NOMO-1 (cell line): ENCODE measurements at regions not wholly inside any gene's neighbourhood (a gene's known extent, or its start where the extent isn't known, plus 50 kb on each side); places are given as distances from the start of the nearest gene placed in this dataset.
A peak's percentile ranks its signal among the peaks of the same experiment; 100 is the strongest.

Experiments used
- DNase-seq, 2 experiments: peaks; one replicate each; lab custom pipeline; 2025; ENCODE audit not compliant: unreplicated experiment in 2 of 2; lab: John Stamatoyannopoulos, UW

DNA sequence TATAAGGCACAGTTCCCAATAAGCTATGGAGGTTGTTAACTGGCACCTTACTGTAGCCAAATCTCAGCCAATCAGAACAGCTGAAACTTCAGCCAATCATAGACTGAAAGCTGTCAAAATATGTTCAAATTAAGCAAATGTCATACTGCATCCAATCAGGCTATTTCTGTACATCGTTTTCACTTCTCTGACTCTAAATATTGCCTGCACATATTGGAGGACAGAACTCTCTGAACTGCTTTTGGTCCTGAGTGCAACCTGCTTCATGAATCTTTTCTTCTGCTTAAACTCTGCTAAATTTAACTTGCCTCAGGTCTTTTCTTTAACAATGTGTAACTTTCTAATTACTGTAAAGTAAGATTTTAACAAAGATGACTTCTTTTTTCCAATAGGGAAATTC is 1198.9 kb upstream of the PCDH7 start:
- DNase-seq = no peak

GRCh38 chr4:29536745-29537144 is 1183.4 kb upstream of the PCDH7 start:
- DNase-seq = no peak

- no peak for DNase-seq
These were observed 1181.1 kb upstream of the PCDH7 start for GRCh38 chr4:29538889-29539646.

- no peak for DNase-seq
These were observed 1179.6 kb upstream of the PCDH7 start for GRCh38 chr4:29540439-29541102.

DNA sequence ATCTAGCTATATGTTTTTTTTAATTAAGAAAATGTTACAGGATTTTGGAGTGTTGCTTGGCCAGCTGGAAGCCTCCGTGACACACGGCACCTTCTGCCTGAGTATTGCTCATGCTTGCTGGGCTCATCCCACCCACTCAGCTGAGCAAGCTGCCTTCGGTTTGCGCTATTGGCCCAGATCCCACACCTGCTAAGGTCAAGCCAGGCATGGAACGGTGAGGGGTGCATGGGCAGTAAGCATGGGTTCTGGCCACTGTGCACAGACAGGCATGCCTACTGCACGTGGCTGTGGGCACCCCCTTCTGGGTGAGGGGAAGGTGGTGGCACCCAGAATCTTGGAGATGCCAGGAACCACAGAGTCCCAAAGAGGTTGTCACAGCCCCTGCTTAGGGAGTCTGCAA is 1178.4 kb upstream of the PCDH7 start:
- DNase-seq = no peak

DNA sequence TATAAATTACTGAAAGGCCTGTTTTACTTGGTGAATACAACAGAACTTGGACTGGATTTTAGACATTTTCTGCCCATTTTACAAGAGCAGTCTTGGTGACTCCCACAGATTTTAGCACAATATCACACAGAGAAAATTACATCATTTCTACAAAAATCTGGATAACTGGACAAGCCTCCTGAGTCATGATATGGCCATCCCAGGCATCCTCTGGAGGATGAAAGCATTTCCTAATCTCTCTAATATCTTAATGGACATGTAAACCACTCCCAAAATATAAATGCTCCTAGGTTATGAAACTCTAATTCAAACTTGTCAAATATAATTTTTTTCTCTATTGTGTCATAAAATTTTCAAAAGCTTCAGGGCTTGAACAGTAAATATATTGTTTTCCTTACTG is 1170.8 kb upstream of the PCDH7 start:
- DNase-seq = no peak

GRCh38 chr4:29551821-29552220 is 1168.3 kb upstream of the PCDH7 start:
- DNase-seq = no peak

- DNase-seq = no peak
These were observed 1166.3 kb upstream of the PCDH7 start for GRCh38 chr4:29553846-29554245.

- no peak for DNase-seq
These were observed 1161.4 kb upstream of the PCDH7 start for GRCh38 chr4:29558789-29559188.

DNA sequence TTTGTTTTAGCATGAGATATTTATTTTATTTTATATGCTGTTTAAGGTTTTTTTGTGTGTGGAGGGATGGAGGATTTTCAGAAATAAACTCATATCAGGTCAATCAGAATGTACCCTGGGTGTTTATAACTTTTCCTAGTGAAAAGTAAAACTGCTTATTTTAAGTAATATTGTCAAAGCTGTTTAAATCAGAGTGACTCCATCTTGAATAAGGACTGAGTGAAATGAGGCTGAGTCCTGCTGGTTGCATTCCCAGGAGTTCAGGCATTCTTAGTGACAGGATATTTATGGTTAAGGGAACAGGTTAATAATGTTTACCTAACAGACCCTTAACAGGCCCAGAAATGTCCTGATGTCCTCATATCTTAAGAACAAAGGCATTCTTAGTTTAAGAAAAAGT is 1160.9 kb upstream of the PCDH7 start:
- DNase-seq = no peak

GRCh38 chr4:29560452-29560851 is 1159.7 kb upstream of the PCDH7 start:
- no peak for DNase-seq

GRCh38 chr4:29565256-29565655 is 1154.9 kb upstream of the PCDH7 start:
- peak in 1 of 2 experiments; percentile 16 for DNase-seq

DNA sequence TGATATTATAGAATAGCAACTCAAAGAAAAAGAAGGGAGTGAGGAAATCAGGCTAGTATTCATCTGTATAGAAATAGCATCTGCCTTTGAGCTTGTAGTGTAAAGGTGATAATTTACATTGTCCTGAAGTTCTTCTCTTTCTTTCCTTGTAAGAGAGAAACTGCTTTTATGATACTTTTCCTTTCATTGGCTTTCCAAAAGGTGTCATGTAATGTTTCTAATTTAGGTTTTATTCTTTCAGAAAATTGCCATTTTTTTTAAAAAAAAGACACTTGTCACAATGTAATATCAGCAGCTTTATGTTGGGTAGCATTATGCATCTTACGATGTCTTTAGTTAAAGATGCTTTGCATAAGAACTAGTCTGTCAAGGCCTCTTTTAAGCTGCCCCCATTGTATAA is 1153.8 kb upstream of the PCDH7 start:
- DNase-seq = no peak

- DNase-seq = no peak
These were observed 1148.8 kb upstream of the PCDH7 start for GRCh38 chr4:29571322-29571721.

GRCh38 chr4:29578329-29578728 is 1141.8 kb upstream of the PCDH7 start:
- no peak for DNase-seq

- DNase-seq = no peak
These were observed 1138.7 kb upstream of the PCDH7 start for GRCh38 chr4:29581457-29581856.

- no peak for DNase-seq
These were observed 1131.6 kb upstream of the PCDH7 start for GRCh38 chr4:29588617-29589016.

- DNase-seq = no peak
These were observed 1123.9 kb upstream of the PCDH7 start for GRCh38 chr4:29596228-29596627.

- DNase-seq = no peak
These were observed 1101.0 kb upstream of the PCDH7 start for GRCh38 chr4:29619168-29619567.

- no peak for DNase-seq
These were observed 1088.0 kb upstream of the PCDH7 start for GRCh38 chr4:29632199-29632598.

GRCh38 chr4:29636961-29637360 is 1083.2 kb upstream of the PCDH7 start:
- no peak for DNase-seq

- DNase-seq = no peak
These were observed 1066.9 kb upstream of the PCDH7 start for GRCh38 chr4:29653221-29653620.
